ENCODE measurements at regions not wholly inside any gene's neighbourhood (a gene's known extent, or its start where the extent isn't known, plus 50 kb on each side); places are given as distances from the start of the nearest gene placed in this dataset.

GRCh38 chr3:64871834-64872249 is 184.0 kb upstream of the ADAMTS9 start:
- no peak for DNase-seq

- no peak for DNase-seq
Observed at GRCh38 chr3:64870876-64871646, 183.3 kb upstream of the ADAMTS9 start.

- no peak for DNase-seq
Observed at GRCh38 chr3:64867224-64867623, 179.4 kb upstream of the ADAMTS9 start.

- DNase-seq = no peak
Observed at GRCh38 chr3:64865839-64866570, 178.2 kb upstream of the ADAMTS9 start.

- DNase-seq = peak; percentile 13
Observed at GRCh38 chr3:64863226-64864212, 175.7 kb upstream of the ADAMTS9 start.

GRCh38 chr3:64861684-64862083 is 173.9 kb upstream of the ADAMTS9 start:
- no peak for DNase-seq

GRCh38 chr3:64860536-64860870 is 172.7 kb upstream of the ADAMTS9 start:
- DNase-seq = no peak

GRCh38 chr3:64859625-64860535 is 172.1 kb upstream of the ADAMTS9 start:
- no peak for DNase-seq

- no peak for DNase-seq
Observed at GRCh38 chr3:64856977-64857516, 169.2 kb upstream of the ADAMTS9 start.

GRCh38 chr3:64856106-64856505 is 168.3 kb upstream of the ADAMTS9 start:
- no peak for DNase-seq

- DNase-seq = no peak
Observed at GRCh38 chr3:64853456-64853855, 165.7 kb upstream of the ADAMTS9 start.

GRCh38 chr3:64852738-64853137 is 164.9 kb upstream of the ADAMTS9 start:
- DNase-seq = no peak

GRCh38 chr3:64848822-64849221 is 161.0 kb upstream of the ADAMTS9 start:
- DNase-seq = no peak

GRCh38 chr3:64848127-64848800 is 160.5 kb upstream of the ADAMTS9 start:
- no peak for DNase-seq

- no peak for DNase-seq
Observed at GRCh38 chr3:64844558-64844957, 156.8 kb upstream of the ADAMTS9 start.

- DNase-seq = no peak
Observed at GRCh38 chr3:64837986-64838735, 150.4 kb upstream of the ADAMTS9 start.

- DNase-seq = peak; percentile 34
Observed at GRCh38 chr3:64837126-64837738, 149.4 kb upstream of the ADAMTS9 start.

GRCh38 chr3:64836097-64836496 is 148.3 kb upstream of the ADAMTS9 start:
- DNase-seq = no peak

- DNase-seq = peak; percentile 63
Observed at GRCh38 chr3:64832098-64832497, 144.3 kb upstream of the ADAMTS9 start.

GRCh38 chr3:64830681-64831080 is 142.9 kb upstream of the ADAMTS9 start:
- DNase-seq = no peak
